HCT116 (cell line): ENCODE measurements at regions not wholly inside any gene's neighbourhood (a gene's known extent, or its start where the extent isn't known, plus 50 kb on each side); places are given as distances from the start of the nearest gene placed in this dataset.

Experiments
- CTCF ChIP-seq, 3 experiments: fragments of 200-600 bp in 1 of 3; sonication (generic) in 1 of 3; IDR thresholded peaks in 2 of 3; conservative IDR thresholded peaks in 1 of 3; 2 replicates each; pipeline ENCODE4 v1.5.1; 2012 to 2017; ENCODE audit warnings: low read depth in 2 of 3, low read length in 2 of 3, antibody characterized with exemption in 1 of 3, borderline replicate concordance in 1 of 3, control low read depth in 1 of 3, mild to moderate bottlenecking in 1 of 3, mixed read lengths in 1 of 3, mixed run types in 1 of 3, moderate library complexity in 1 of 3; ENCODE audit not compliant: insufficient read depth in 1 of 3
- ELF1 ChIP-seq: IDR thresholded peaks from 2 replicates; pipeline ENCODE4 v1.6.1; 2012; ENCODE audit warnings: low read depth, borderline replicate concordance
- FOSL1 ChIP-seq: IDR thresholded peaks from 2 replicates; pipeline ENCODE4 v1.6.1; 2012; ENCODE audit warnings: low read depth
- JUND ChIP-seq: IDR thresholded peaks from 2 replicates; pipeline ENCODE4 v1.6.1; 2012
- POLR2AphosphoS5 ChIP-seq: IDR thresholded peaks from 2 replicates; pipeline ENCODE4 v1.6.1; 2011; ENCODE audit warnings: mild to moderate bottlenecking, low read depth, low read length, moderate library complexity

- no peak for TF ChIP-seq JUND
- no peak for TF ChIP-seq FOSL1
- no peak for TF ChIP-seq ELF1
- TF ChIP-seq CTCF (IDR thresholded peaks at IDR 0.05 in 2 of 3, conservative IDR thresholded peaks at IDR 0.05 in 1 of 3; ENCODE audit: borderline replicate concordance in 1 of 3, insufficient read depth in 1 of 3, low read depth in 2 of 3, low read length in 2 of 3) = no peak
- TF ChIP-seq POLR2AphosphoS5 = no peak
Observed at GRCh38 chr3:105235221-105235620, 131.5 kb upstream of the ALCAM start.
